Lung (tissue), 11 donors: ENCODE measurements at regions not wholly inside any gene's neighbourhood (a gene's known extent, or its start where the extent isn't known, plus 50 kb on each side); places are given as distances from the start of the nearest gene placed in this dataset.
"Not testable (repeated sequence)": the region's sequence is repeated elsewhere in the genome, so short reads cannot be mapped to it uniquely, and the experiment has no call there.

Experiments
- ATAC-seq: fragments of 200-7000 bp; cut with Tn5 transposase; one replicate; pipeline ENCODE4 v1.9.1; 2020; ENCODE audit warnings: moderate number of reproducible peaks; ENCODE audit not compliant: insufficient read depth, low FRiP score
- DNase-seq, 3 donors: peaks; one replicate each; pipeline ENCODE4 v3.0.0-alpha.2; 2013 to 2017
- H3K27ac ChIP-seq, 2 donors: one replicate each; pipeline ENCODE4 v1.5.1; 2013; ENCODE audit warnings: mild to moderate bottlenecking in 2 of 2, moderate library complexity in 2 of 2, control low read depth in 1 of 2, inconsistent platforms in 1 of 2, low read depth in 1 of 2, low read length in 1 of 2
- H3K27me3 ChIP-seq, 3 donors: one replicate each; pipeline ENCODE4 v1.5.1; 2013; ENCODE audit warnings: low read length in 2 of 3; ENCODE audit not compliant: control insufficient read depth in 3 of 3, insufficient read depth in 3 of 3
- H3K36me3 ChIP-seq, 4 donors: one replicate each; pipeline ENCODE4 v1.5.1; 2013; ENCODE audit warnings: low read length in 4 of 4, mild to moderate bottlenecking in 1 of 4, moderate library complexity in 1 of 4; ENCODE audit not compliant: control insufficient read depth in 4 of 4, insufficient read depth in 4 of 4
- H3K4me1 ChIP-seq, 5 donors: one replicate each; pipeline ENCODE4 v1.5.1; 2013; ENCODE audit warnings: low read length in 5 of 5, mild to moderate bottlenecking in 2 of 5, moderate library complexity in 1 of 5; ENCODE audit not compliant: control insufficient read depth in 5 of 5, insufficient read depth in 5 of 5
- H3K4me3 ChIP-seq: one replicate; pipeline ENCODE4 v1.5.1; 2013; ENCODE audit warnings: mild to moderate bottlenecking, control low read depth, moderate library complexity
- H3K9ac ChIP-seq, 2 donors: one replicate each; pipeline ENCODE4 v1.5.1; 2013; ENCODE audit warnings: low read length in 2 of 2, control low read depth in 1 of 2; ENCODE audit not compliant: insufficient read depth in 1 of 2
- H3K9me3 ChIP-seq, 4 donors: one replicate each; pipeline ENCODE4 v1.5.1; 2013; ENCODE audit warnings: low read length in 3 of 4, mild to moderate bottlenecking in 1 of 4, moderate library complexity in 1 of 4; ENCODE audit not compliant: control insufficient read depth in 4 of 4, insufficient read depth in 3 of 4
- WGBS, 2 donors: extraction: QIAGEN DNeasy Blood & Tissue Kit; methylation state at CpG; one replicate each; pipeline ENCODE4 v1.1.7; 2013; 5-methylcytosine and 5-hydroxymethylcytosine counted together
- TF ChIP-seq, protein P1 (sequence below): IDR thresholded peaks from 2 replicates; pipeline ENCODE4 v1.5.1; 2012; ENCODE audit warnings: mild to moderate bottlenecking; ENCODE audit errors: control extremely low read depth, extremely low read depth
- donor health status: control.
- donor health status: control.
- donor health status: Bipolar disorder and iron deficiency.
- donor health status: healthy.
- donor health status: DM: yes; HTN: yes; CAD: no.

- ATAC-seq (no peak), DNase-seq (no peak)
- 93 to 96% methylated on average over 11 of the region's 11 CpGs for WGBS, 2 donors
- H3K4me1 ChIP-seq = peaks cover 0 to 13% (median 9%) of the 10 kb centered on the region in 5 donors
- no peak overlapping the region for H3K4me3 ChIP-seq
- no peaks in the 10 kb centered on the region for H3K36me3 ChIP-seq
- no peak overlapping the region for H3K27ac ChIP-seq
- H3K9me3 ChIP-seq = peaks cover 0 to 2% (median 0%) of the 10 kb centered on the region in 4 donors
- H3K9ac ChIP-seq = no peak overlapping the region
- TF ChIP-seq, protein P1, sequence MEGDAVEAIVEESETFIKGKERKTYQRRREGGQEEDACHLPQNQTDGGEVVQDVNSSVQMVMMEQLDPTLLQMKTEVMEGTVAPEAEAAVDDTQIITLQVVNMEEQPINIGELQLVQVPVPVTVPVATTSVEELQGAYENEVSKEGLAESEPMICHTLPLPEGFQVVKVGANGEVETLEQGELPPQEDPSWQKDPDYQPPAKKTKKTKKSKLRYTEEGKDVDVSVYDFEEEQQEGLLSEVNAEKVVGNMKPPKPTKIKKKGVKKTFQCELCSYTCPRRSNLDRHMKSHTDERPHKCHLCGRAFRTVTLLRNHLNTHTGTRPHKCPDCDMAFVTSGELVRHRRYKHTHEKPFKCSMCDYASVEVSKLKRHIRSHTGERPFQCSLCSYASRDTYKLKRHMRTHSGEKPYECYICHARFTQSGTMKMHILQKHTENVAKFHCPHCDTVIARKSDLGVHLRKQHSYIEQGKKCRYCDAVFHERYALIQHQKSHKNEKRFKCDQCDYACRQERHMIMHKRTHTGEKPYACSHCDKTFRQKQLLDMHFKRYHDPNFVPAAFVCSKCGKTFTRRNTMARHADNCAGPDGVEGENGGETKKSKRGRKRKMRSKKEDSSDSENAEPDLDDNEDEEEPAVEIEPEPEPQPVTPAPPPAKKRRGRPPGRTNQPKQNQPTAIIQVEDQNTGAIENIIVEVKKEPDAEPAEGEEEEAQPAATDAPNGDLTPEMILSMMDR = no peak
- H3K27me3 ChIP-seq = no peaks in the 10 kb centered on the region
These were observed 72.3 kb upstream of the MEF2A start for GRCh38 chr15:99493461-99493860.

- not testable (repeated sequence) for H3K4me3 ChIP-seq, H3K9me3 ChIP-seq, H3K27ac ChIP-seq, H3K36me3 ChIP-seq, H3K27me3 ChIP-seq, DNase-seq, H3K9ac ChIP-seq, ATAC-seq
- peaks cover 0 to 13% (median 9%) of the 10 kb centered on the region in 5 donors for H3K4me1 ChIP-seq
- 93 to 95% methylated on average over 36 to 40 of the region's 40 CpGs for WGBS, 2 donors
These were observed 71.1 kb upstream of the MEF2A start for GRCh38 chr15:99494536-99495233.

- H3K36me3 ChIP-seq = no peaks in the 10 kb centered on the region
- 40 to 58% methylated on average over 13 of the region's 13 CpGs for WGBS, 2 donors
- peak overlapping the region in 1 of 2 donors; percentile 17 for H3K9ac ChIP-seq
- peaks cover 0 to 13% (median 9%) of the 10 kb centered on the region in 5 donors for H3K4me1 ChIP-seq
- DNase-seq = peak in 2 of 3 donors; percentile 58 to 69
- H3K27me3 ChIP-seq = no peaks in the 10 kb centered on the region
- peaks cover 0 to 4% (median under 1%) of the 10 kb centered on the region in 4 donors for H3K9me3 ChIP-seq
- TF ChIP-seq, protein P1 = no peak
- no peak for ATAC-seq
- H3K4me3 ChIP-seq = no peak overlapping the region
- peak overlapping the region in 1 of 2 donors; percentile 8 for H3K27ac ChIP-seq
These were observed 70.1 kb upstream of the MEF2A start for GRCh38 chr15:99495430-99496301.

GRCh38 chr15:99496302-99496629 is 69.5 kb upstream of the MEF2A start:
- DNase-seq (no peak), ATAC-seq (no peak)
- peaks cover 0 to 13% (median 9%) of the 10 kb centered on the region in 5 donors for H3K4me1 ChIP-seq
- no peaks in the 10 kb centered on the region for H3K36me3 ChIP-seq
- TF ChIP-seq, protein P1 = no peak
- H3K4me3 ChIP-seq = no peak overlapping the region
- no peaks in the 10 kb centered on the region for H3K27me3 ChIP-seq
- H3K9me3 ChIP-seq = peaks cover 0 to 4% (median under 1%) of the 10 kb centered on the region in 4 donors
- H3K27ac ChIP-seq = no peak overlapping the region
- WGBS, 2 donors = 30 to 56% methylated on average over 9 of the region's 9 CpGs
- no peak overlapping the region for H3K9ac ChIP-seq
